ENCODE measurements at regions not wholly inside any gene's neighbourhood (a gene's known extent, or its start where the extent isn't known, plus 50 kb on each side); places are given as distances from the start of the nearest gene placed in this dataset.
A peak's percentile ranks its signal among the peaks of the same experiment; 100 is the strongest.
"Not testable (repeated sequence)": the region's sequence is repeated elsewhere in the genome, so short reads cannot be mapped to it uniquely, and the experiment has no call there.

DNA sequence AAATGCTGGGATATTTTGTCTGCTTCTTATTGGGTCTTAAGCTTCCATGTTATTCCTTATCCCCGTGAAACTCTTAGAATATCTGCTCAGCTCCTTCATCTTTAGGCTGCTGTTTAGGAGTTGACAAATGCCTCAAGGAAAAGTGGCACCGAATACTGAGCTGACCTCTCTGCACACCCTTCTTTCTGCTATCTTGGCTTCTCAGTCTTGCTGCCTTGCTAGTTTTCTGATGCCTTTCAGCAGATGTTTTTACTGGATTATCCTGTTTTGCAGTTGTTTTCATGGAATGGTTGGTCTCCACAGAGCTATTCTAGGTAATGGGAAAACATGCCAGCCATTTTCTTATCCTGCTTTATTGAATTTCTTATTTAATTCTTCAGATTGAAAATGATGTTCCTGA is 86.3 kb downstream of the GYPE start:
- Mint-ChIP-seq H3K36me3 (no peaks in the 10 kb centered on the region), H3K27ac (no peak overlapping the region), H3K9me3 (no peaks in the 10 kb centered on the region)
- ATAC-seq, result no peak
- no peak for DNase-seq (ENCODE audit: low spot score in 2 of 2)

DNA sequence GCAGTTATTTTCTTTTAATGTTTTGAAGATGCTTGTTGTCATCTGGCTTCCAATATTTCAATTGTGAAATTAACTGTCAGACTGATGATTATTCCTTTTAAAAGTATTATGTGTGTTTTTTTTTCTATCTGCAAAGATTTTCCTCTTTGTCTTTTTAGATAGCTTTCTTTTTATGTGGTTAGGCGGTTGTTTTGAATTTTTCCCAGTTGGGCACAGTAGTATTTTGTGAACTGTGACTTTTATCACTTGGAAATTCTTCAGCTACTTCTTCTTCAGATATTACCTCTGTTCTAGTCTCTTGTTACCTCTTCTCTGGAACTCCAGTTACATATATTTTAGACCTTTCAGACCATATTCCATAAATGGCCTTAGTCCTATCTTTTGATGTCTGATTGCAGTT is 87.5 kb downstream of the GYPE start:
- H3K9me3 Mint-ChIP-seq; H3K36me3 Mint-ChIP-seq; ATAC-seq; H3K27ac Mint-ChIP-seq; DNase-seq (ENCODE audit: low spot score in 2 of 2): not testable (repeated sequence)

DNA sequence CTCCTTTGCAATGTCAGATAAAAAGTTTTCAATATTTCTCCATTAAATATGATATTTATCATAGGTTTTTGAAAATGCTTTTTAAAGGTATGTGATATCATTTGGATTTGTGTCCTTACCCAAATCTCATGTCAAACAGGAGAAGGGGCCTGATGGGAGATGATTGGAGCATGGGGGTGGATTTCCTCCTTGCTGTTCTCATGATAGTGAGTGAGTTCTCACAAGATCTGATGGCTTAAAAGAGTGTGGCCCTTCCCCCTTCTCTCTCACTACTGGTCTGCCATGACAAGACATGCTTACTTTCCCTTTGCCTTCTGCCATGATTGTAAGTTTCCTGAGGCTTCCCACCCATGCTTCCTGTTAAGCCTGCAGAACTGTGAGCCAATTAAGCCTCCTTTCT is 90.0 kb downstream of the GYPE start:
- not testable (repeated sequence) for ATAC-seq; H3K27ac Mint-ChIP-seq; DNase-seq (ENCODE audit: low spot score in 2 of 2); H3K36me3 Mint-ChIP-seq; H3K9me3 Mint-ChIP-seq

DNA sequence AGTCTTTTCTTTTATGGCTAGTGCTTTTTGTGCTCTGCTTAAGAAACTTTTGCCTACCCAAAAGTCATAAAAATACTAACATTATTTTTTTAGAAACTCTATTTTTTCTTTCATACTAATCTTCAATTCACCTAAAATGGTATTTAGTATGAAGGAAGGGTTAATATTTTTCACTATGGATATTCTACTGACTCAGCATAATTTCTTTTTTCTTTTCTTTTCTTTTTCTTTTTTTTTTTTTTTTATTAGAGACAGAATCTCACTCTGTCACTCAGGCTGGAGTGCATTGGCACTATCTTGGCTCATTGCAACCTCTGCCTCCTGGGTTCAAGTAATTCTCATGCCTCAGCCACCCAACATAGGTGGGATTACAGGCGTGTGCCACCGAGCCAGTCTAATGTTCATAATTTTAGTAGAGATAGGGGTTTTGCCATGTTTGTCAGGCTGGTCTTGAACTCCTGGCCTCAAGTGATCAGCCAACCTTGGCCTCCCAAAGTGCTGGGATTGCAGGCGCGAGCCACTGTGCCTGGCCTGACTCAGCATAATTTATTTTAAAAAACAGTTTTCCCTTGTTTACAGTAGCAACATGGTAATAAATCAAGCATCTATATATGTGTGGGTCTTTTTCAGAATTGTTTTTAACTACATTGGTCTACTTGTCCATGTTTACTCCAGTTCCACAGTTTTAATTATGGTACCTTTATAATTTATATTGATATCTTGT is 91.8 kb downstream of the GYPE start:
- H3K27ac Mint-ChIP-seq; H3K9me3 Mint-ChIP-seq; ATAC-seq; H3K36me3 Mint-ChIP-seq; DNase-seq (ENCODE audit: low spot score in 2 of 2): not testable (repeated sequence)

DNA sequence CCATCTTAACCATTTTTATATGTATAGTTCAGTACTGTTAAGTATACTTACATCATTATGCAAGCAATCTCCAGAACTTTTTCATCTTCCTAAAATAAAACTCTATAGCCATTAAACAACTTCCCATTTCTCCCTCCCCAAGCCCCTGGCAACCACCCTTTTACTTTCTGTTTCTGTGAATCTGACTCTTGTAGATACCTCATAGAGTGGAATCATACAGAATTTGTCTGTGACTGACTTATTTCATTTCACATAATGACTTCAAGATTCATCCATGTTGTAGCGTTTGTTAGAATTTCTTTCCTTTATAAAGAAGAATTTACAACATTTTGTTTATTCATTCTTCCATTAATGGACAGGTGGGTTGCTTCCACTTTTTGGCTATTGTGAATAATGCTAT is 91.2 kb upstream of the FREM3 start:
- not testable (repeated sequence) for H3K9me3 Mint-ChIP-seq; DNase-seq (ENCODE audit: low spot score in 2 of 2); ATAC-seq; H3K36me3 Mint-ChIP-seq; H3K27ac Mint-ChIP-seq

DNA sequence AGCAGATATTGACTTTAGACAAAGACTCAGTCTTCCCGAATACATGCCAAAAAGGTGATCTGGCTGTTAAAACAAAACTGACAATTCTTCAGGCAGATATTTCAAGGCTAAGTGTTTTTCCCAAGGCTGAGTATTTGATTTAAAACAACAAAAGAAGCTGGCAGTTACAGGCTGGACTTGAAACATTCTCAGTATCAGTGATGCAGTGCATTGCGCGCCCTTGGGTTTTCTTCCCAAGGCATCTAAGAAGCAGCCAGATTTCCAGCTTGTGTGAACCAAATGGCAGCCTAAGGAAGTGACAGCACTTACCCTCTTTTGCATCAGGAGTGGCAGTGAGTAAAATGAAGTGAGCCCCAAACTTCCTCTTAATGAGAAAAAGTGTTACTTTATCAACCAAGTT is 90.0 kb upstream of the FREM3 start:
- ATAC-seq; DNase-seq (ENCODE audit: low spot score in 2 of 2); H3K9me3 Mint-ChIP-seq; H3K27ac Mint-ChIP-seq; H3K36me3 Mint-ChIP-seq: not testable (repeated sequence)

DNA sequence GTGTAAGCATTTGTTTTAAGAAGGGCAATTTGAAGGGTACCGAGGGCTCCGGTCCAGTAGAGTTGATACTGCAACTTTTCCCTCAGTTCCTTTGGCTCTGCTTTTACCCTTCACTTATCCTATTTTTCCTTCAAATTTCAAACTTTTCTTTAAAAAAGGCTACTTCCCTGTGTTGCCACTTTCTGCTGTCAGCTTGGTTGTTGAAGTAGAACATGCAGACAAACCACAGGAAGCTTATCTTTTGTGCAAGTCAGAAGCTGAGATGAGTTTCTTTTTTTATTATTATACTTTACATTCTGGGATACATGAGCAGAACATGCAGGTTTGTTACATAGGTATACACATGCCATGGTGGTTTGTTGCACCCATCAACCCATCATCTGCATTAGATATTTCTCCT is 89.1 kb upstream of the FREM3 start:
- not testable (repeated sequence) for H3K27ac Mint-ChIP-seq; DNase-seq (ENCODE audit: low spot score in 2 of 2); H3K9me3 Mint-ChIP-seq; H3K36me3 Mint-ChIP-seq; ATAC-seq

DNA sequence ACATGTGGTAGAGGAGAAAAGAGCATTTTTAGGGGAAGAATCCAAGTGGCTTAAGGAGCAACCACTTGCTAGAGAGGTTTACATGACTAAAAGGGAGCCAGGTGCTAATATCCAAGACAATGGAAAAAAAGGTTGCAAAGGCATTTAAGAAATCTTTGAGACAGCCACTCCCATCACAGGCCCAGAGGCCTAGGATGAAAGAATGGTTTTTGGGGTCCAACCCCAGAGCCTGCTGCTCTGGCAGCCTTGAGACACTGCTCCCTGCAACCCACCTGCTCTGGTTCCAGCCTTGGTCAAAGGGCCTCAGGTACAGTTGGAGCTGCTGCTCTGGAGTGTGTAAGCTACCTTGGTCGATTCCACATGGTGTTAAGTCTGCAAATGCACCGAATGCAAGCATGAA is 84.1 kb upstream of the FREM3 start:
- Mint-ChIP-seq H3K27ac (no peak overlapping the region), H3K9me3 (peaks cover 5 to 11% of the 10 kb centered on the region in 2 donors), H3K36me3 (no peaks in the 10 kb centered on the region)
- ATAC-seq (no peak), DNase-seq (ENCODE audit: low spot score in 2 of 2) (no peak)

DNA sequence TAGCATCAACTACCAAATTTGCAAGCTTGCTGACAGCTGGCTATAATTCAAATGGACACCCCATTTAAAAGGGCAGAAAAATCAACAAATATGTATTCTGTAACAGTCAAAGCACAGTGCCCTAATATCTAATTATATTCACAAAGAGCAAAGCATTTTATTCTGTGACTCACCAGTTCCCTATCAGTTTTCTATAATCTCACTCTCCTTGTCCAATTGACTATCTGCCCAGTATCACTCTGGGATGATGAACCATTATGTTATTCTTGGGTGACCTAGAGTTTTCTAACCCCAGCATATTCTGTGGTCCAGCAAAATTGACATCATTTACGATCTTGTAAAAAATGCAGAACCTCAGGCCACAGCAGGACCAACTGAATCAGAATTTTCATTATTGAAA is 82.0 kb upstream of the FREM3 start:
- H3K36me3 Mint-ChIP-seq, result no peaks in the 10 kb centered on the region
- H3K27ac Mint-ChIP-seq, result no peak overlapping the region
- peaks cover 5 to 11% of the 10 kb centered on the region in 2 donors for H3K9me3 Mint-ChIP-seq
- ATAC-seq, result no peak
- DNase-seq (ENCODE audit: low spot score in 2 of 2), result no peak

DNA sequence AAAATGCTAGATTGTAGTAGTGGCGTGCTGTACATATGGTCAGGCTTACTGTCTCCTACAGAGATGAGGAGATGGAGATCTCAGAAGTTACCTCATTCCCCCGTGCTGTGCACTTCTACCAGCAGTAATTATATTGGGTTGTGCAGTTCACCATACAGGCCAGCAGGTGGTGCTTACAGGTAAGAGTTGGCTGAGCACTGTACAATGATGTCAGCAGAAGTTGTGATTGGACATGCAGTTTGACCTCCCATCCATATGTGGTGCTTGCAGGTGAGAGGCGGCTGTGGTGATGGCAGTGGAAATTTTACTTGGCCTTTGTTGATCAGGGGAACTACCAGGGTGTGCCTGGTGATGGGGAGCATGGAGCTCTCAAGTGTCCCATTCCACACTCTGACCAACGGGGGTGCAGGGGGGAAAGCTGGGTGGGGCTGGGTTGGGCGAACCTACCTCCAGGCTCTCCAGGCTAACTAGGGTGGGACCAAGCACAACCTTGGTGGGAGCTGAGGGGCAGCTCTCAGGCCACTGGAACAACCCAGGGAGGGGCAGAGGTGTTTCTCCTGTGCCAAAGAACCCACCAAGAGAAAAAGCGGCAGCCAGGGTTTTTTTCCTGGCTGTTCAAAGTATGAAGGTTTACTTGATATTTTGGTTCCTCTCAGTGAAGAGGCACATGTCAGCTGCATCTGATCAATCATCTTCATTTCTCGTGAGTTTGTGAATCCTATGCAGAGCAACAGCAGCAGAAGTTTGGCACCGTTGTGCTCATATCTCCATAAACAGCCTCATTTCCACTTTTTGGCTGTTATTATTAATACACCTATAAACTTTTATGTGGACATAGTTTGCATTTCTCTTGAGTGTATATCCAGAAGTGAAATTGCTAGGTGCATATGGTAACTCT is 73.8 kb upstream of the FREM3 start:
- ATAC-seq (peak; percentile 78 to 83), DNase-seq (ENCODE audit: low spot score in 2 of 2) (peak in 1 of 2 donors; percentile 11)
- Mint-ChIP-seq H3K9me3 (no peaks in the 10 kb centered on the region), H3K27ac (no peak overlapping the region), H3K36me3 (peaks cover 0 to 7% of the 10 kb centered on the region in 2 donors)

DNA sequence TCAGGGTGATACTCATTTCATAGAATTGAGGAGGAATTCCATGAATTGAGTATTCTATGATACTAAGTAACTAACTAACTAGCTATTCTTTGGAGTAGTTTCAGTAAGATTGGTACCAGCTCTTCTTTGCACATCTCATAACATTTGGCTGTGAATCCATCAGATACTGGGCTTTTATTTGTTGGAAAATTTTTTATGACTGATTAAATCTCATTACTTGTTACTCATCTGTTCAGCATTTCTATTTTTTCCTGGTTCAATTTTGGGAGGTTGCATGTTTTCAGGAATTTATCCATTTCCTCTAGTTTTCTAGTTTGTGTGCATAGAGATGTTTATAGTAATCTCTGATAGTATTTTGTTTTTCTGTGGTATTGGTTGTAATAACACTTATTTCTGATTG is 70.8 kb upstream of the FREM3 start:
- DNase-seq (ENCODE audit: low spot score in 2 of 2) (no peak), ATAC-seq (no peak)
- Mint-ChIP-seq H3K36me3 (peaks cover 0 to 7% of the 10 kb centered on the region in 2 donors), H3K27ac (no peak overlapping the region), H3K9me3 (no peaks in the 10 kb centered on the region)

DNA sequence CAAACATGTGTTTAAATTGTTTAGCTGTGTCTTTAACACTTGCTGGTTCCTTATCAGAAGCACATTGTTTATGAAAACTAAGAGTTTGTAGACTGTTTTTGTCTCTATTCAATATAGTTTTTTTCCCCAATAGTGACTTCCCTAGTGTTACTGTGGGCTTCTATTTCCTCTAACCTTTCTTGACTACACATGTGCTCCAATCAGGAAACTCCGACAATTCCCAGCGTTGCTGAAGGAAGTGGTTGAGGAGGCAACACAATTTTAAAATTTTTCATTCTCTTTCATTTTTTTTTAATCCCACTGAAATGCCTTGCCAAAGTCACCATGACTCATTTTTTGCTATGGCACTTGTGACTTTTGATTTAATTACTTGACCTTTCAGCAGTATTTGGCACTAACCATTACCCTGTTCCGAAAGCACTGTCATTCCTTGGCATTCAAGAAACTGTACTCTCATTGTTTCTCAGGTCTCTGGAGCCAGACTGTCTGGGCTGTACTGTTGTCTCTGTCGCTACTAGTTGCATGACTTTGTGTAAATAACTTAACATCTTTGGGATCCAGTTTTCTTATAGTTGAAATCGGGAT is 67.6 kb upstream of the FREM3 start:
- no peak for DNase-seq (ENCODE audit: low spot score in 2 of 2)
- Mint-ChIP-seq H3K9me3 (no peaks in the 10 kb centered on the region), H3K36me3 (no peaks in the 10 kb centered on the region), H3K27ac (no peak overlapping the region)
- ATAC-seq, result no peak

DNA sequence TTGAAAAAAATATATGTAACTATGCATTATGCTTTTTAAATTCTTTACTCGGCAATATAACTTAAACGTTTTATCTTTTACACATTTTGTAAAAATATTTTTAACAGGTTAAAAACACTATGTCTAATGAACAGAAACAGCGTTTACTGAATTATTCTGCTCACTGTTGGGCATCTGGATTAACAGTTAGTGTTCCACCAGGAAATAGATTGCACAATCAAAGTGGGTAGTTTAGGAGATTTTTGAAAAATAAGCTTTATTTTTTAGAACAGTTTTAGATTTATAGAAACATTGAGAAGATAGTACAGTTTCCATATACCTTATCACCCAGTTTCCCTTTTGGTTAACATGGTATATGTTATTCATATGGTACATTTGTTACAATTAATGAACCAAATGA is 63.1 kb upstream of the FREM3 start:
- H3K9me3 Mint-ChIP-seq, result peaks cover 0 to 3% of the 10 kb centered on the region in 2 donors
- no peaks in the 10 kb centered on the region for H3K36me3 Mint-ChIP-seq
- DNase-seq (ENCODE audit: low spot score in 2 of 2), result no peak
- ATAC-seq, result no peak
- no peak overlapping the region for H3K27ac Mint-ChIP-seq

DNA sequence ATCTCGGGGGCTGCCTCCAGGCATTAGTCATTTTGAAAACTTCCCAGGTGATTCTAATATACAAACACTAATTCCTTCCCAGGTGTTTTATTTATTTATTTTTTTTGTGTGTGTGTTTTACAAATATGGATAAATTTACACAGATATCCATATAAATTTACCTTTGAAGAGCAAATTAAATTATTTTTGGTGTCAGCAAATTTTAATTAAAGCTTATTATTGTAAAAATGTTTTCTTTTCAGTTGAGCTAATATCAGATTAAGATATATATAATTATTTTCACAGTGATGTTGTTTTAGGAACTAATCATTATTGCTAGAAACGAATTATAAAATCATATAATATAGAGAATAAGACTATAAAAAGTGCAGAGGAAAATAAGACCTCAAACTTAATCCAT is 62.0 kb upstream of the FREM3 start:
- no peak overlapping the region for H3K27ac Mint-ChIP-seq
- peaks cover 0 to 3% of the 10 kb centered on the region in 2 donors for H3K9me3 Mint-ChIP-seq
- DNase-seq (ENCODE audit: low spot score in 2 of 2), result no peak
- no peaks in the 10 kb centered on the region for H3K36me3 Mint-ChIP-seq
- no peak for ATAC-seq

Data from activated naive CD4-positive, alpha-beta T cell treated with anti-CD3 and anti-CD28 coated beads, Interleukin-2, amount 50 U/mL, for 72 hours (primary cell).